Glomerular endothelial cell (primary cell): ENCODE measurements at regions not wholly inside any gene's neighbourhood (a gene's known extent, or its start where the extent isn't known, plus 50 kb on each side); places are given as distances from the start of the nearest gene placed in this dataset.

Experiments used
- DNase-seq: peaks from one replicate; pipeline ENCODE4 v3.0.0-alpha.2; 2011; ENCODE audit warnings: low read depth, low spot score; ENCODE audit errors: extremely low read depth

GRCh38 chr2:207235621-207236020, 69.9 kb upstream of the KLF7 start:
- no peak for DNase-seq

GRCh38 chr2:207236156-207236935, 70.6 kb upstream of the KLF7 start:
- DNase-seq: no peak

GRCh38 chr2:207238831-207239701, 73.3 kb upstream of the KLF7 start:
- no peak for DNase-seq

- DNase-seq: no peak
These were observed 74.2 kb upstream of the KLF7 start for GRCh38 chr2:207239754-207240494.

GRCh38 chr2:207240649-207241048, 74.9 kb upstream of the KLF7 start:
- no peak for DNase-seq

- no peak for DNase-seq
These were observed 75.5 kb upstream of the KLF7 start for GRCh38 chr2:207241198-207241597.

GRCh38 chr2:207243601-207244000, 77.9 kb upstream of the KLF7 start:
- no peak for DNase-seq

GRCh38 chr2:207244971-207245925, 79.5 kb upstream of the KLF7 start:
- no peak for DNase-seq

GRCh38 chr2:207248702-207249377, 83.1 kb upstream of the KLF7 start:
- DNase-seq: no peak

- no peak for DNase-seq
These were observed 85.3 kb upstream of the KLF7 start for GRCh38 chr2:207251022-207251421.

- no peak for DNase-seq
These were observed 85.9 kb upstream of the KLF7 start for GRCh38 chr2:207251573-207252192.

- DNase-seq: no peak
These were observed 86.7 kb upstream of the KLF7 start for GRCh38 chr2:207252416-207252815.

- no peak for DNase-seq
These were observed 87.4 kb upstream of the KLF7 start for GRCh38 chr2:207252979-207253645.

- no peak for DNase-seq
These were observed 88.1 kb upstream of the KLF7 start for GRCh38 chr2:207253666-207254345.

- DNase-seq: no peak
These were observed 89.1 kb upstream of the KLF7 start for GRCh38 chr2:207254591-207255464.

GRCh38 chr2:207255565-207256470, 90.1 kb upstream of the KLF7 start:
- no peak for DNase-seq
